HCT116 (cell line): ENCODE measurements at regions not wholly inside any gene's neighbourhood (a gene's known extent, or its start where the extent isn't known, plus 50 kb on each side); places are given as distances from the start of the nearest gene placed in this dataset.

Experiments used
- ATAC-seq: fragments of 200-7000 bp; cut with Tn5 transposase; 2 replicates; pipeline ENCODE4 v1.9.1; 2020; ENCODE audit warnings: mild to moderate bottlenecking, moderate library complexity
- BruUV-seq: library from RNA; stranded (reverse); fragments of 400-500 nt; replicated peaks from 2 replicates; lab custom pipeline; 2021; lab: Mats Ljungman, UMichigan
- CTCF ChIA-PET: fragments of 300-600 bp; sonication (Branson Sonifier 250); formaldehyde crosslinking; loops from one replicate; lab custom pipeline; 2021; ENCODE audit warnings: antibody characterized with exemption; lab: Charles Lee
- POLR2A ChIA-PET: fragments of 300-600, 350-600 bp; sonication (Branson Sonifier 250); formaldehyde crosslinking; loops from one replicate; lab custom pipeline; 2021; ENCODE audit warnings: antibody characterized with exemption; lab: Charles Lee
- RAD21 ChIA-PET, 2 experiments: fragments of 300-600 bp; sonication (Branson Sonifier 250); formaldehyde crosslinking; loops; one replicate each; lab custom pipeline; 2023; ENCODE audit warnings: low total read pairs in 2 of 2; ENCODE audit not compliant: uncharacterized antibody in 2 of 2, unreplicated experiment in 2 of 2, low non-redundant PET in 1 of 2; lab: Charles Lee
- DNase-seq: peaks from one replicate; pipeline ENCODE4 v3.0.0-alpha.2; 2010; ENCODE audit warnings: low read depth, low spot score
- H2AFZ ChIP-seq: fragments of 200-600 bp; shearing (Covaris generic), sonication (generic); 2 replicates; pipeline ENCODE4 v1.6.1; 2017; ENCODE audit warnings: low read depth, mixed run types, mixed read lengths, antibody characterized with exemption, low read length; ENCODE audit not compliant: poor library complexity, severe bottlenecking
- H3K27ac ChIP-seq: 2 replicates; pipeline ENCODE4 v1.5.1; 2012; ENCODE audit warnings: low read depth, low read length
- H3K27me3 ChIP-seq: fragments of 200-600 bp; sonication (generic); 2 replicates; pipeline ENCODE4 v1.6.1; 2016; ENCODE audit warnings: mixed run types, low read length, mixed read lengths; ENCODE audit not compliant: insufficient read depth
- H3K36me3 ChIP-seq, 2 experiments: fragments of 200-500 bp in 1 of 2; fragments of 200-600 bp in 1 of 2; sonication (Bioruptor generic) in 1 of 2; sonication (generic) in 1 of 2; 2 replicates each; pipeline versions ENCODE4 v1.5.1 to v1.6.1; 2014 to 2016; ENCODE audit warnings: low read length in 2 of 2, inconsistent platforms in 1 of 2, mixed read lengths in 1 of 2, mixed run types in 1 of 2; ENCODE audit not compliant: insufficient read depth in 2 of 2, control insufficient read depth in 1 of 2
- H3K4me1 ChIP-seq, 2 experiments: fragments of 200-600 bp in 1 of 2; sonication (generic) in 1 of 2; 2 replicates each; pipeline versions ENCODE4 v1.5.1 to v1.6.1; 2012 to 2017; ENCODE audit warnings: low read length in 2 of 2, inconsistent platforms in 1 of 2, mild to moderate bottlenecking in 1 of 2, mixed read lengths in 1 of 2, mixed run types in 1 of 2, moderate library complexity in 1 of 2; ENCODE audit not compliant: insufficient read depth in 2 of 2, control insufficient read depth in 1 of 2
- H3K4me2 ChIP-seq: fragments of 200-600 bp; sonication (generic); 2 replicates; pipeline ENCODE4 v1.6.1; 2017; ENCODE audit warnings: mixed run types, low read length, mixed read lengths
- H3K4me3 ChIP-seq, 2 experiments: fragments of 200-600 bp in 1 of 2; sonication (generic) in 1 of 2; replicated peaks in 1 of 2; 2 replicates each; pipeline ENCODE4 v1.5.1; 2011 to 2016; ENCODE audit warnings: low read length in 2 of 2, control low read depth in 1 of 2, low read depth in 1 of 2, mild to moderate bottlenecking in 1 of 2, mixed read lengths in 1 of 2, mixed run types in 1 of 2
- H3K79me2 ChIP-seq: fragments of 200-600 bp; sonication (generic); 2 replicates; pipeline ENCODE4 v1.6.1; 2017; ENCODE audit warnings: mild to moderate bottlenecking, mixed run types, low read length, moderate library complexity, mixed read lengths; ENCODE audit not compliant: insufficient read depth
- H3K9ac ChIP-seq: fragments of 200-600 bp; sonication (generic); 2 replicates; pipeline ENCODE4 v1.6.1; 2016; ENCODE audit warnings: low read length, mixed read lengths
- H3K9me2 ChIP-seq: fragments of 200-600 bp; sonication (generic), shearing (Covaris generic); 2 replicates; pipeline ENCODE4 v1.6.1; 2017; ENCODE audit warnings: mixed run types, mild to moderate bottlenecking, moderate library complexity; ENCODE audit not compliant: insufficient read depth
- H3K9me3 ChIP-seq, 2 experiments: fragments of 200-500 bp in 1 of 2; fragments of 200-600 bp in 1 of 2; sonication (Bioruptor generic) in 1 of 2; sonication (generic) in 1 of 2; 2 replicates each; pipeline ENCODE4 v1.6.1; 2014 to 2017; ENCODE audit warnings: low read length in 2 of 2, mixed read lengths in 2 of 2, inconsistent platforms in 1 of 2, low read depth in 1 of 2, mild to moderate bottlenecking in 1 of 2, mixed run types in 1 of 2, moderate library complexity in 1 of 2; ENCODE audit not compliant: control insufficient read depth in 1 of 2, insufficient read depth in 1 of 2
- H4K20me1 ChIP-seq: fragments of 200-600 bp; sonication (generic), shearing (Covaris generic); 2 replicates; pipeline ENCODE4 v1.6.1; 2017; ENCODE audit warnings: mixed run types, mild to moderate bottlenecking, moderate library complexity; ENCODE audit not compliant: insufficient read depth
- ELF1 ChIP-seq: IDR thresholded peaks from 2 replicates; pipeline ENCODE4 v1.6.1; 2012; ENCODE audit warnings: low read depth, borderline replicate concordance
- EZH2phosphoT487 ChIP-seq: fragments of 200-600 bp; IDR thresholded peaks from 2 replicates; pipeline ENCODE4 v1.6.1; 2018; ENCODE audit warnings: antibody characterized with exemption, borderline replicate concordance
- FOSL1 ChIP-seq: IDR thresholded peaks from 2 replicates; pipeline ENCODE4 v1.6.1; 2012; ENCODE audit warnings: low read depth
- POLR2A ChIP-seq: IDR thresholded peaks from 2 replicates; pipeline ENCODE4 v1.7.0; 2011; ENCODE audit warnings: borderline replicate concordance; ENCODE audit not compliant: insufficient read depth, insufficient read length; ENCODE audit errors: extremely low read depth
- SRF ChIP-seq: IDR thresholded peaks from 2 replicates; pipeline ENCODE4 v1.6.1; 2012; ENCODE audit warnings: low read depth
- TCF7L2 ChIP-seq: IDR thresholded peaks from 2 replicates; pipeline ENCODE4 v1.7.0; 2011; ENCODE audit warnings: borderline replicate concordance, inconsistent platforms; ENCODE audit not compliant: insufficient read depth, insufficient read length; ENCODE audit errors: extremely low read depth
- YY1 ChIP-seq: IDR thresholded peaks from 2 replicates; pipeline ENCODE4 v1.6.1; 2011; ENCODE audit warnings: low read length, low read depth, moderate library complexity, mild to moderate bottlenecking; ENCODE audit not compliant: insufficient replicate concordance; ENCODE audit errors: extremely low read depth
- ZBTB33 ChIP-seq: IDR thresholded peaks from 2 replicates; pipeline ENCODE4 v1.6.1; 2011; ENCODE audit warnings: mild to moderate bottlenecking, low read length, moderate library complexity; ENCODE audit not compliant: insufficient replicate concordance; ENCODE audit errors: extremely low read depth
- ZFX ChIP-seq: fragments of 450-650 bp; IDR thresholded peaks from 2 replicates; pipeline ENCODE4 v1.6.1; 2017
- ZNF274 ChIP-seq: fragments of 200-500 bp; sonication (Bioruptor generic); IDR thresholded peaks from 2 replicates; pipeline ENCODE4 v1.6.1; 2014; ENCODE audit warnings: mild to moderate bottlenecking, low read depth, low read length, inconsistent platforms
- intact Hi-C: fragments of 100-400 bp; cut with micrococcal nuclease; formaldehyde crosslinking; loops from 2 replicates; pipeline ENCODE4 v1.10.0; 2022
- TF ChIP-seq, protein P1 (sequence below): IDR thresholded peaks from 2 replicates; pipeline ENCODE4 v1.6.1; 2012; ENCODE audit warnings: low read depth
- TF ChIP-seq, protein P2 (sequence below): IDR thresholded peaks from 2 replicates; pipeline ENCODE4 v1.6.1; 2012

- no peaks in the 10 kb centered on the region for H4K20me1 ChIP-seq
- ChIA-PET RAD21 (no interaction called here), POLR2A (no interaction called here)
- H3K79me2 ChIP-seq, result no peaks in the 10 kb centered on the region
- H3K9ac ChIP-seq, result no peak overlapping the region
- no peaks in the 10 kb centered on the region for H3K4me1 ChIP-seq
- H3K36me3 ChIP-seq, result no peaks in the 10 kb centered on the region
- H3K27ac ChIP-seq, result no peak overlapping the region
- TF ChIP-seq POLR2A, result no peak
- no peak for TF ChIP-seq ELF1
- TF ChIP-seq YY1, result no peak
- no peak for TF ChIP-seq ZFX
- no peak for TF ChIP-seq ZBTB33
- TF ChIP-seq SRF, result no peak
- TF ChIP-seq, protein P1, sequence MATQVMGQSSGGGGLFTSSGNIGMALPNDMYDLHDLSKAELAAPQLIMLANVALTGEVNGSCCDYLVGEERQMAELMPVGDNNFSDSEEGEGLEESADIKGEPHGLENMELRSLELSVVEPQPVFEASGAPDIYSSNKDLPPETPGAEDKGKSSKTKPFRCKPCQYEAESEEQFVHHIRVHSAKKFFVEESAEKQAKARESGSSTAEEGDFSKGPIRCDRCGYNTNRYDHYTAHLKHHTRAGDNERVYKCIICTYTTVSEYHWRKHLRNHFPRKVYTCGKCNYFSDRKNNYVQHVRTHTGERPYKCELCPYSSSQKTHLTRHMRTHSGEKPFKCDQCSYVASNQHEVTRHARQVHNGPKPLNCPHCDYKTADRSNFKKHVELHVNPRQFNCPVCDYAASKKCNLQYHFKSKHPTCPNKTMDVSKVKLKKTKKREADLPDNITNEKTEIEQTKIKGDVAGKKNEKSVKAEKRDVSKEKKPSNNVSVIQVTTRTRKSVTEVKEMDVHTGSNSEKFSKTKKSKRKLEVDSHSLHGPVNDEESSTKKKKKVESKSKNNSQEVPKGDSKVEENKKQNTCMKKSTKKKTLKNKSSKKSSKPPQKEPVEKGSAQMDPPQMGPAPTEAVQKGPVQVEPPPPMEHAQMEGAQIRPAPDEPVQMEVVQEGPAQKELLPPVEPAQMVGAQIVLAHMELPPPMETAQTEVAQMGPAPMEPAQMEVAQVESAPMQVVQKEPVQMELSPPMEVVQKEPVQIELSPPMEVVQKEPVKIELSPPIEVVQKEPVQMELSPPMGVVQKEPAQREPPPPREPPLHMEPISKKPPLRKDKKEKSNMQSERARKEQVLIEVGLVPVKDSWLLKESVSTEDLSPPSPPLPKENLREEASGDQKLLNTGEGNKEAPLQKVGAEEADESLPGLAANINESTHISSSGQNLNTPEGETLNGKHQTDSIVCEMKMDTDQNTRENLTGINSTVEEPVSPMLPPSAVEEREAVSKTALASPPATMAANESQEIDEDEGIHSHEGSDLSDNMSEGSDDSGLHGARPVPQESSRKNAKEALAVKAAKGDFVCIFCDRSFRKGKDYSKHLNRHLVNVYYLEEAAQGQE, result no peak
- TF ChIP-seq, protein P2, sequence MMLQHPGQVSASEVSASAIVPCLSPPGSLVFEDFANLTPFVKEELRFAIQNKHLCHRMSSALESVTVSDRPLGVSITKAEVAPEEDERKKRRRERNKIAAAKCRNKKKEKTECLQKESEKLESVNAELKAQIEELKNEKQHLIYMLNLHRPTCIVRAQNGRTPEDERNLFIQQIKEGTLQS, result no peak
- no peak for TF ChIP-seq TCF7L2
- no peak for TF ChIP-seq EZH2phosphoT487
- no peak for TF ChIP-seq FOSL1
- TF ChIP-seq ZNF274, result no peak
- TF ChIP-seq, all 23 proteins: peak for 0
- CTCF ChIA-PET, result no interaction called here
- Histone ChIP-seq H3K4me3 (no peak overlapping the region), H2AFZ (no peak overlapping the region), H3K9me2 (no peaks in the 10 kb centered on the region), H3K9me3 (no peaks in the 10 kb centered on the region), H3K4me2 (no peak overlapping the region), H3K27me3 (peaks cover 81% of the 10 kb centered on the region)
- no peak for DNase-seq
- intact Hi-C loops, result loop anchor here (10.0 kb wide), 1 partner anchor 459 kb away; no protein-coding TSS in a partner anchor
- BruUV-seq, result no TSS peak
- ATAC-seq, result no peak
Measured at GRCh38 chr2:176685908-176686307, 416.7 kb downstream of the MTX2 start.
